ENCODE measurements at regions not wholly inside any gene's neighbourhood (a gene's known extent, or its start where the extent isn't known, plus 50 kb on each side); places are given as distances from the start of the nearest gene placed in this dataset.

DNA sequence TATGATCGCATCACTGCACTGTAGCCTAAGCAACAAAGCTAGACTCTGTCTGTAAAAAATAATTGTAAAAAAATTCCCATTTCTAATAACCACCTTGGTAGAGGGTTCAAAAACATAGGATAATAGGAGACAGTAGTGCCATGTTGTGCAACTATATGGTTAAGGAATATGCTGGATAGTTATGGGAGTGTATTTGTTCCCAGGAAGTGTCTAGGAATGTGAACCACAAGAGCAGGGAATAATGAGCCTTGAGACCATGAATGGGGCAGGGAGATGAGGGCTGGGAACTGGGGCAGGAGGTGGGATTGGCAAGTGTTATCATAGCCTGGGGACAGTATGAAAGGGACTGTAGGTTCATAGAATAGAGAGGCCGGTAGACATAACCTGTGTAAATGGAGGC, 50.4 kb downstream of the RUSC2 start:
- POLR2A ChIA-PET = no interaction called here
- H2AFZ ChIP-seq (ENCODE audit: control insufficient read depth, low read depth, low read length) = no peak overlapping the region
- RAD21 ChIA-PET (ENCODE audit: unreplicated experiment) = no interaction called here
- BruUV-seq (replicated peaks) = no TSS peak
- CTCF ChIA-PET = interaction anchor here (1.8 kb wide), 1 partner anchor 13 kb away, joined by 6 read pairs; no protein-coding TSS in a partner anchor
- TF ChIP-seq POLR2AphosphoS5 (IDR thresholded peaks at IDR 0.05; ENCODE audit: low read length) (no peak), TCF12 (IDR thresholded peaks at IDR 0.05; ENCODE audit: low read depth, low read length) (no peak), RFX5 (IDR thresholded peaks at IDR 0.05; ENCODE audit: low read depth, low read length) (no peak), ZSCAN29 (IDR thresholded peaks at IDR 0.05) (no peak)
- TF ChIP-seq, protein P1, sequence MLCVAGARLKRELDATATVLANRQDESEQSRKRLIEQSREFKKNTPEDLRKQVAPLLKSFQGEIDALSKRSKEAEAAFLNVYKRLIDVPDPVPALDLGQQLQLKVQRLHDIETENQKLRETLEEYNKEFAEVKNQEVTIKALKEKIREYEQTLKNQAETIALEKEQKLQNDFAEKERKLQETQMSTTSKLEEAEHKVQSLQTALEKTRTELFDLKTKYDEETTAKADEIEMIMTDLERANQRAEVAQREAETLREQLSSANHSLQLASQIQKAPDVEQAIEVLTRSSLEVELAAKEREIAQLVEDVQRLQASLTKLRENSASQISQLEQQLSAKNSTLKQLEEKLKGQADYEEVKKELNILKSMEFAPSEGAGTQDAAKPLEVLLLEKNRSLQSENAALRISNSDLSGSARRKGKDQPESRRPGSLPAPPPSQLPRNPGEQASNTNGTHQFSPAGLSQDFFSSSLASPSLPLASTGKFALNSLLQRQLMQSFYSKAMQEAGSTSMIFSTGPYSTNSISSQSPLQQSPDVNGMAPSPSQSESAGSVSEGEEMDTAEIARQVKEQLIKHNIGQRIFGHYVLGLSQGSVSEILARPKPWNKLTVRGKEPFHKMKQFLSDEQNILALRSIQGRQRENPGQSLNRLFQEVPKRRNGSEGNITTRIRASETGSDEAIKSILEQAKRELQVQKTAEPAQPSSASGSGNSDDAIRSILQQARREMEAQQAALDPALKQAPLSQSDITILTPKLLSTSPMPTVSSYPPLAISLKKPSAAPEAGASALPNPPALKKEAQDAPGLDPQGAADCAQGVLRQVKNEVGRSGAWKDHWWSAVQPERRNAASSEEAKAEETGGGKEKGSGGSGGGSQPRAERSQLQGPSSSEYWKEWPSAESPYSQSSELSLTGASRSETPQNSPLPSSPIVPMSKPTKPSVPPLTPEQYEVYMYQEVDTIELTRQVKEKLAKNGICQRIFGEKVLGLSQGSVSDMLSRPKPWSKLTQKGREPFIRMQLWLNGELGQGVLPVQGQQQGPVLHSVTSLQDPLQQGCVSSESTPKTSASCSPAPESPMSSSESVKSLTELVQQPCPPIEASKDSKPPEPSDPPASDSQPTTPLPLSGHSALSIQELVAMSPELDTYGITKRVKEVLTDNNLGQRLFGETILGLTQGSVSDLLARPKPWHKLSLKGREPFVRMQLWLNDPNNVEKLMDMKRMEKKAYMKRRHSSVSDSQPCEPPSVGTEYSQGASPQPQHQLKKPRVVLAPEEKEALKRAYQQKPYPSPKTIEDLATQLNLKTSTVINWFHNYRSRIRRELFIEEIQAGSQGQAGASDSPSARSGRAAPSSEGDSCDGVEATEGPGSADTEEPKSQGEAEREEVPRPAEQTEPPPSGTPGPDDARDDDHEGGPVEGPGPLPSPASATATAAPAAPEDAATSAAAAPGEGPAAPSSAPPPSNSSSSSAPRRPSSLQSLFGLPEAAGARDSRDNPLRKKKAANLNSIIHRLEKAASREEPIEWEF (IDR thresholded peaks at IDR 0.05; ENCODE audit: insufficient replicate concordance, low read depth, low read length) = no peak
- TF ChIP-seq, protein P2, sequence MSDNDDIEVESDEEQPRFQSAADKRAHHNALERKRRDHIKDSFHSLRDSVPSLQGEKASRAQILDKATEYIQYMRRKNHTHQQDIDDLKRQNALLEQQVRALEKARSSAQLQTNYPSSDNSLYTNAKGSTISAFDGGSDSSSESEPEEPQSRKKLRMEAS (IDR thresholded peaks at IDR 0.05; ENCODE audit: low read depth, low read length) = no peak
- H3K27me3 ChIP-seq (replicated peaks in 1 of 2; ENCODE audit: control insufficient read depth in 2 of 2, insufficient read depth in 2 of 2, low read length in 1 of 2) = peaks cover 0 to 2% of the 10 kb centered on the region in 2 experiments; a peak in 2 of 4 replicates
- no peaks in the 10 kb centered on the region for H3K4me1 ChIP-seq (ENCODE audit: control insufficient read depth, insufficient read depth, low read length)
- no peak for DNase-seq (ENCODE audit: low read depth, low spot score)
- no peaks in the 10 kb centered on the region for H3K36me3 ChIP-seq (ENCODE audit: control insufficient read depth in 2 of 2, insufficient read depth in 2 of 2, low read length in 1 of 2)
- no peak overlapping the region for H3K9ac ChIP-seq (ENCODE audit: control insufficient read depth, insufficient read depth, low read length)
- intact Hi-C loops (cut with micrococcal nuclease; ENCODE audit: unreplicated experiment) = no loop called here
- SMC1A ChIA-PET (ENCODE audit: uncharacterized antibody, unreplicated experiment) = no interaction called here
- H3K4me2 ChIP-seq (ENCODE audit: control insufficient read depth, insufficient read depth) = no peak overlapping the region
- no peak overlapping the region for H3K4me3 ChIP-seq
- H3K27ac ChIP-seq (ENCODE audit: control insufficient read depth, insufficient read depth) = no peak overlapping the region
- WGBS (ENCODE audit: insufficient coverage, insufficient replicate concordance, low lambda C conversion rate, missing lambda C conversion rate) = 91% methylated on average over 2 of the region's 2 CpGs
- in situ Hi-C loops (cut with MboI) = no loop called here
- no peak for ATAC-seq
- H4K20me1 ChIP-seq (ENCODE audit: control insufficient read depth, insufficient read depth) = no peaks in the 10 kb centered on the region
- H3K9me3 ChIP-seq (replicated peaks; ENCODE audit: control insufficient read depth, insufficient read depth, low read length) = no peaks in the 10 kb centered on the region
- FAIRE-seq = no peak
- H3K79me2 ChIP-seq (ENCODE audit: control insufficient read depth, insufficient read depth, low read length) = no peaks in the 10 kb centered on the region

Data from GM12878 (cell line).